ENCODE measurements at regions not wholly inside any gene's neighbourhood (a gene's known extent, or its start where the extent isn't known, plus 50 kb on each side); places are given as distances from the start of the nearest gene placed in this dataset.

DNA sequence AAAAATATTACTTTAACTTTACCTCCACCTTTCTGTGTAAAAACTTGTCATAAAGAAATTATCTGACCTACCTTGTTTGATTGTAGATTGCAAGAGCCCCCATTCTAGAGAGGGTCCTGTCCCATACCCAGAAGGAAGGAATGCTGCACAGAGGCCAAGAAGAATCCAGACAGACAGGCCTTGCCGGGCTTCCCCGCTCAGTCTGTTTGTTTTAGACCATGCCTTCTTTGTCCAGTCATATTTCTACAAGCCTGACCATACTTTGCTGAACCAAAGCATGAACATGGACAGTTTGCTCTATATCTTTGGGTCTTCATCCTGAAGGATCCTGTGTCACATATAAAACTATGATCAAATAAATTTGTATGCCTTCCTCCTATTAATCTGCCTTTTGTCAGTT, 95.8 kb upstream of the MYCBP2 start:
- DNase-seq: no peak

- DNase-seq: no peak
Observed at GRCh38 chr13:77417897-77418296, 91.0 kb upstream of the MYCBP2 start.

DNA sequence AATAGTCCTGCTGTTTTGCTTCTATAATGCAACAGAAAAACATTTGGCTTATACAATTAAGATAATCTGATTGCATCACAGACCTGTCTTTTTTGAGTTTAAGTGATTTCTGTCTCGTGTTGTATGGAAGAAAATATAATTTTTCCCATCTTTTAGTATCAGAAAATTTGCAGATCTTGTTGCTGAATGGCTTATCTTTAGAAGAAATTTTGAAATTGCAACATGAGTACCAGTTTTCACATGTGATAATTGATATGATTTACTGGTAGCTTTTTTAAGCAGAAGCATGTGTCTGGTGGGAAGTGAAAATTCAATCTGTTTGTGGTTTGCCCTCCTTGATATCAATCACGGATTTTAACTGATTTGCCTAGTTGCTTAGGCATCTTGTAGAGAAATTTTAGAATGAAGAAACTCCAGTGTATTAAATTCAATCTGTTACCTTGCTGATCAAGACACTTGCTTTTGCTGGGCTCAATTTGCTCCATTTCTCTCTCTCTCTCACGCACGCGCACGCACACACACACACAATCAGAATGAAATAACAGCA, 89.8 kb upstream of the MYCBP2 start:
- no peak for DNase-seq

GRCh38 chr13:77415253-77416071, 88.6 kb upstream of the MYCBP2 start:
- no peak for DNase-seq

DNA sequence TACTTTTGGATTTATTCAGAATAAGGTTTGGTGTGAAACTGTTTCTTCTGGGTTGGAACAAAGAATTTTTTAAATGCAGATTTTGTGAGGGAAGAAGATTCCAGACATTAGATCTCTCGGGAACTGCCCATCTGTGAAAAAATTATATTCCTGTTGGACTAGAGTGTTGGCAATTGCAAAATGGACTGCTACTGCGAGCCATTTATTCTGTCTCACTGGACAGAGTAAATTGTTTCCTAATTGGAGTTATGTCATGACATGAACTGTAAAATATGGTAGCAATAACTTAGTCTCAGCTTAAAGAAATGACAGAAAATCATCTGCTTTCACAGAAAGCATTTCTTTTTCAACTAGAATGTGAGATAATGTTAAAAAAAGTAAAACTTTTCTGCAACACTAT, 86.0 kb upstream of the MYCBP2 start:
- DNase-seq: no peak

DNA sequence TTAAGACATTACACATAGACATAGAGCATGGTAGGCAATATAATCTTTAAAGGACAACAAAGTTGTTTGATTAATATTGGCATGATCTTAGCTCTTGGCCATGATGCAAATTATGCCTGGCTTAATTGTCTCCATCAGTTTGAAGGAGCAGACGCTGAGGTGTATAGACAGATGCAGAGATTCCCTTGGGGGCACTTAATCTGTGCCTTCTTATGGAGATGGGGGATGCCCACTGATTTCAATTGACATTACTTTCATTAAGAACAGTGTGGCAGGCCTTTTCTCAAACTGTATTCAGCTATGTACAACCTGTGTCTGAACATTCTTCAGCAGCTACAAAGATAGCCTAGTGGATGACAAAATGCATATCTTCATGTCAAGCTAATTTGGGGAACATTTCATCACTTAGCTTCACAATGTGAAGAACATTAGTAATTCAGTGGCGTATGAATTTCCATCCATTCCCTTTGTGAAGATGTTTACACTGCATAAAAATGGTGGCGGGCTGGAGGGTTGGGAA, 85.3 kb upstream of the MYCBP2 start:
- DNase-seq: no peak

DNA sequence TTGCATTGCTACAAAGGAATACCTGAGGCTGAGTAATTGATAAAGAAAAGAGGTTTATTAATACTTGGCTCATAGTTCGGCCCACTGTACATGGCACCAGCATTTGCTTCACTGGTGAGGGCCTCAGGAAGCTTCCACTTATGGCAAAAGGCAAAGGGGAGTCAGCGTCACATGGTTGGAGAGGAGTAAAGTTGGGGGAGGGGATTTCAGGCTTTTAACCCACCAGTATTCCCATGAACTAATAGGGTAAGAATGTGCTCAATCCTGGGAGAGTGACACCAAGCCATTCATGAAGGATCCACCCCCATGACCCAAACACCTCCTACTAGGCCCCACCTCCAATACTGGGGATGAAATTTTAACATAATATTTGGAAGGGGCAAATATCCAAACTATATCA, 82.5 kb upstream of the MYCBP2 start:
- DNase-seq: no peak

DNA sequence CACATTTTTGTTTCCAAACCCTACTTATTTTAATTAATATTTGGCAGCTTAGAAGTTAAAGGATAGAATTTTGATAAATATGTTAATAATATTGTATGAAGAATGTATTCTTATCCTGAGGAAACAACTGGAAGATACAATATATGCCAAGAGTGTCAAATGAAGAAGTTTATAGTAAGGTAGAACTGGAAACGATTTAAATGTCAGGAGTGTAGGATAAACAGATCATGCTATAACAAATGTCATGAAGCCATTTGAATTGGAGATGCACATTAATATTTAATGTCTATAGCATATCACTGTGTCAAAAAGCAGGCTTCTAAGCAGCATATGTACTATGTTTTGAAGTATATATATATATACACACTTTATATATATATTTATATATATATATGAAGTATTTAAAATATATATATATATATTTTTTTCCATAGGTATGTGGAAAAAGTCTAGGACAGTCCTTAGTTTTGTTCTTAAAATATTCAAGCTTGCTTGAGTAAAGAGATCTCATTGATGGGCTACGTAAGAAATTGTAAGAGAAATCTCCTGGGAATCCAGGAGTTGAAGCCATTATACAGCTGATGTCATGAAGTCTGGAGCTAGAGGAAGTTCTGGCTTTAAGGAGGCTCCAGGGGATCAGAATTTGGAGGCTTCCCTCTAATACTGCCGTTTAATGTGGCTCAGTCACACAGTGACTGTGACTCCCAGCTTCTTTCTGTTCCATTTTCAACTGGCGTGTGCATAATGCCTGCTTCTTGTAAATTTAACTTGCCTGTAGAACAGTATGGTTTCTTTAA, 79.9 kb upstream of the MYCBP2 start:
- DNase-seq: no peak

DNA sequence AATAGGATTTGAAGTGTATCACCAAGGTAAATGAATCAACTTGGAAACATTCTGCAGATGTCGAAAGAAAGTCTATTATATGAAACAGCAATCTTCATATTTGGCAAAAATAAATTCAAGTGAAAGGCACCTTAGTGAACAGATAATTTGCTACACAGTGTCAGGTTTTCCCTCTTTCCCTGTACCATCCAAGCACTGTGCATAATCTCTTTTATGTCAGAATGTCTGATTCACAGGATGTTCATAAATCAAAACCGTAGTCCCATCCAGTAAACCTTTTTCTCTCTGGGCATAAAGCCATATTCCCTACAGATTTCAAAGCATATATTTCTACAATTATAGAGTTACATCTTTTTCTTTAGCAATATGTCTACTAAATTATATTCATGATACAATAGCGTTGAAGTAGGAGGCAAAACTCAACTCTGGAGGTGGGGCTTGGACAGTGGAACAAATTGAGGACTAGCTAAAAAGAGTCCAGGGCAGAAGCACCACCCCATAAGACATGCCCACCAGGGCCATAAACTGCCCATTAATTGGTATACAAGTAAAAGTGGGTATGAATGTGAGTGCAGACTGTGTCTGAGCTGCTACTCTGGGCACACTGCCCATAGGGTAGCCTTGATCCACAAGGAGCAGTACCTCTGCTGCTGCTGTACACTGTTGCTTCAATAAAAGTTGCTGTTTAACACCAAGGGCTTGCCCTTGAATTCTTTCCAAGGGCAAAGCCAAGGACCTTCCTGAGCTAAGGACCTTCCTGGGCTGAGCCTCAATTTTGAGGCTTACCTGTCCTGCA, 72.1 kb upstream of the MYCBP2 start:
- no peak for DNase-seq

GRCh38 chr13:77397636-77398035, 70.7 kb upstream of the MYCBP2 start:
- no peak for DNase-seq

DNA sequence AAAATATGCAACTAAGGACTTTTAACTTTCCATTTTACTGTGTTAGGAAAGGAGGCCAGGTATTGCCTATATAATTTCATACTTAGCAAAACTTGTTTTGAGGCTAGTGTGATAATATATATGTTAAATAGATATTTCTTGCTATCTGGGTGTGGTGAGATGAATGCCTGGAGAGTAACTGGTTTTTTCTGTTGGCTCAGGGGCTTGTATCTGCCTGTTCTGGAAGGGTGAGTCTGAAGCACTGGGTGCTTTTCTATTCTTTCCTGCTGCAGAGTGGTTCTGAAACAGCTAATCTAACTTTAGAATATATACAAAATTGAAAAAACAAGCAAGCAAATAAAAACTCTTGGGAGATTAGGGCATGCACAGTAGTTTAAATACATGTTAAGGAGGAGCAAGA, 64.6 kb upstream of the MYCBP2 start:
- no peak for DNase-seq

DNA sequence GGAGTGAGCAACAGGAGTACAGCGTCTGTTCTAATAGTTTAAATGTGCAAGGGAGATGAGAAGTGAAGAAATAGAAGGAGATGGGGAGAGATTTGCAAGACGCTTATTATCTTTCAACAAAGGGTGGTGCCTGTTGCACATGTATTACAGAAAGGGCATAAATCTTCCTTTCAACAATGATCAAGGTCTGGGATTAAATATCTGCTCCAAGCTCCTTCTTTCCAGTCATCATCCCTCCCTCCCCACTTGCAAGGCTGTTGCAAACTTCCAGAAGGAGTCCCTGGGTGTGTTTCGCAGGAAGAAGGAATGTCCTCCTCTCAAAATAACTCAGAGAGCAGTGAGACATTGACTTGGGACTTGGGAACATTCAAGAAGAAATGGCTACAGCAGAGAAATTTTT, 63.5 kb upstream of the MYCBP2 start:
- no peak for DNase-seq

GRCh38 chr13:77389625-77390000, 62.7 kb upstream of the MYCBP2 start:
- no peak for DNase-seq

GRCh38 chr13:77388944-77389624, 62.2 kb upstream of the MYCBP2 start:
- peak in 1 of 6 experiments; percentile 2 for DNase-seq

GRCh38 chr13:77387607-77388200, 60.8 kb upstream of the MYCBP2 start:
- DNase-seq: no peak

GRCh38 chr13:77386880-77387606, 60.1 kb upstream of the MYCBP2 start:
- no peak for DNase-seq

DNA sequence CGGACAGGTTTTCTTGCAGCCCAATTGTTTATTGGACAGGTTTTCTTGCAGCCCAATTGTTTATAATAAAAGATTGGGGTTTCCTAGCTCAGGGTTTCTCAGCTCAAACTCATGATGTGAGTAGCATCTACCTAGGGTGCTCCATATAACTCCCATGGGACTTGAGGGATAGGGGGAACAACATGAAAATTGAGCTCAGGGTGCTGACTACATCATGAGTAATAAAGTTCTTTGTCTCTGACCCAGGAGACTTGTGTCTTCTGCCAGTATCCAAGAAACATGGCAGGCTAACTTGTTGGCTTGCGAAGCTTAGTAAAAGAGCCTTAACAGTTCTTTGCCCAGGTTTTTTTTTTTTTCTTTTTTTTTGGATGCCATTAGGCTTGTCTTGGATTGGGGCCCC, 59.2 kb upstream of the MYCBP2 start:
- no peak for DNase-seq

DNA sequence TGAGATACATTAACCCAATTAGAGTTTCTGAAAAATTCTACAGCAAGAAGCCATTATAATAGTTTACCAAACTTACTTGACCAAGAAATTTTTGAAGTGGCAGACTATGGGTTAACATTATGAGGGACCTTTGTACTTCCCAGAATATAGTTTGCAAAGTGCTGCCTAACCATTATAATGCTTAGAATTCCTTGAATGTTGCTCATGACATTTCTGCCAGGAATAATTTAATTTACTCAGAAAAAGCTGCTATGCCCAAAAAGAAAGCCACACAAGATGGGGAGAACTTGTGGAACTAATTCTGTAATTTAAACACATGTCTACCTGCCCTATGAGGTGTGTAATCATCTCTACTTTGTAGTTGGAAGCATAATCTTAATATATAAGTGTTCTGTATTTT, 58.1 kb upstream of the MYCBP2 start:
- DNase-seq: no peak

- no peak for DNase-seq
Observed at GRCh38 chr13:77383097-77383496, 56.2 kb upstream of the MYCBP2 start.

DNA sequence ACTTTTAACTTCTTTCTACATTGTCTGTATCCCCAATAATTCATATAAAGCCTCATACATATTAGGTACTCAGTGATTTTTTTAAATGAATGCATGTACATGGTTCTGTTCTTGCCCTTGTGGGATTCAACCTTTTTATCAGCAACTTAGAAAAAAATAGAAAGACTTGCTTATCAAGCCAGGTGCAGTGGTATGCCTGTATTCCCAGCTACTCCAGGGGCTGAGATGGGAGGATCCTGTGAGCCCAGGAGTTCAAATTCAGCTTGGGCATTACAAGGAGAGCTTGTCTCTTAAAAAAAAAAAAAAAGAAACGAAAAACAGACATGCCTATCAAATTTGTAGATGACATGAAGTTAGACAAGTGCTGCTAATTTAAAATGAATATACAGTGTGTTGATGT, 54.2 kb upstream of the MYCBP2 start:
- DNase-seq: no peak

- DNase-seq: no peak
Observed at GRCh38 chr13:77379508-77379907, 52.6 kb upstream of the MYCBP2 start.
